ENCODE measurements at regions not wholly inside any gene's neighbourhood (a gene's known extent, or its start where the extent isn't known, plus 50 kb on each side); places are given as distances from the start of the nearest gene placed in this dataset.

- intact Hi-C loops (cut with micrococcal nuclease), result no loop called here
Observed at GRCh38 chr3:110077093-110077492, 739.7 kb upstream of the DPPA4 start.

GRCh38 chr3:110093411-110093810 lies 756.1 kb upstream of the DPPA4 start:
- no peak for ATAC-seq (ENCODE audit: low read depth)
- Mint-ChIP-seq H3K36me3 (ENCODE audit: low read depth) (no peaks in the 10 kb centered on the region), H3K4me1 (no peaks in the 10 kb centered on the region), H3K4me3 (no peak overlapping the region), H3K27ac (no peak overlapping the region), H3K9me3 (peaks cover 6% of the 10 kb centered on the region), H3K27me3 (no peaks in the 10 kb centered on the region)
- no peak for TF ChIP-seq CTCF (IDR thresholded peaks at IDR 0.05)
- CTCF ChIA-PET, result no interaction called here
- intact Hi-C loops (cut with micrococcal nuclease), result no loop called here
- POLR2A ChIA-PET, result no interaction called here
- DNase-seq, result no peak

More at GRCh38 chr3:110077093-110077492, 739.7 kb upstream of the DPPA4 start:
- Mint-ChIP-seq H3K27me3 (no peaks in the 10 kb centered on the region), H3K4me1 (no peaks in the 10 kb centered on the region), H3K9me3 (no peaks in the 10 kb centered on the region), H3K36me3 (ENCODE audit: low read depth) (no peaks in the 10 kb centered on the region), H3K4me3 (no peak overlapping the region), H3K27ac (no peak overlapping the region)
- ChIA-PET CTCF (no interaction called here), POLR2A (no interaction called here)
- DNase-seq, result no peak
- ATAC-seq (ENCODE audit: low read depth), result no peak
- no peak for TF ChIP-seq CTCF (IDR thresholded peaks at IDR 0.05)

- DNase-seq, result no peak
- H3K4me3 Mint-ChIP-seq, result no peak overlapping the region
- POLR2A ChIA-PET, result no interaction called here
- no peaks in the 10 kb centered on the region for H3K4me1 Mint-ChIP-seq
- intact Hi-C loops (cut with micrococcal nuclease), result no loop called here
- peaks cover 6% of the 10 kb centered on the region for H3K9me3 Mint-ChIP-seq
- CTCF ChIA-PET, result no interaction called here
- no peaks in the 10 kb centered on the region for H3K27me3 Mint-ChIP-seq
- no peak for ATAC-seq (ENCODE audit: low read depth)
- no peaks in the 10 kb centered on the region for H3K36me3 Mint-ChIP-seq (ENCODE audit: low read depth)
- no peak overlapping the region for H3K27ac Mint-ChIP-seq
- no peak for TF ChIP-seq CTCF (IDR thresholded peaks at IDR 0.05)
Observed at GRCh38 chr3:110093812-110094401, 756.6 kb upstream of the DPPA4 start.

- Mint-ChIP-seq H3K9me3 (peaks cover 2% of the 10 kb centered on the region), H3K27ac (no peak overlapping the region), H3K4me3 (no peak overlapping the region), H3K36me3 (ENCODE audit: low read depth) (no peaks in the 10 kb centered on the region), H3K4me1 (no peaks in the 10 kb centered on the region), H3K27me3 (no peaks in the 10 kb centered on the region)
- DNase-seq (no peak), ATAC-seq (ENCODE audit: low read depth) (no peak)
- TF ChIP-seq CTCF (IDR thresholded peaks at IDR 0.05), result no peak
- ChIA-PET CTCF (no interaction called here), POLR2A (no interaction called here)
- intact Hi-C loops (cut with micrococcal nuclease), result no loop called here
Observed at GRCh38 chr3:110099711-110100110, 762.4 kb upstream of the DPPA4 start.

- H3K9me3 Mint-ChIP-seq, result peaks cover 5% of the 10 kb centered on the region
- CTCF ChIA-PET, result no interaction called here
Observed at GRCh38 chr3:110101361-110101760, 764.0 kb upstream of the DPPA4 start.

More at GRCh38 chr3:110101361-110101760, 764.0 kb upstream of the DPPA4 start:
- DNase-seq (no peak), ATAC-seq (ENCODE audit: low read depth) (no peak)
- Mint-ChIP-seq H3K36me3 (ENCODE audit: low read depth) (no peaks in the 10 kb centered on the region), H3K27me3 (no peaks in the 10 kb centered on the region), H3K4me3 (no peak overlapping the region), H3K27ac (no peak overlapping the region), H3K4me1 (no peaks in the 10 kb centered on the region)
- intact Hi-C loops (cut with micrococcal nuclease), result no loop called here
- POLR2A ChIA-PET, result no interaction called here
- no peak for TF ChIP-seq CTCF (IDR thresholded peaks at IDR 0.05)

Measured in activated B cell treated with CpG ODN at 0.5 μM for 24 hours (primary cell).